IMR-90 (cell line): ENCODE measurements at regions not wholly inside any gene's neighbourhood (a gene's known extent, or its start where the extent isn't known, plus 50 kb on each side); places are given as distances from the start of the nearest gene placed in this dataset.

Experiments
- BHLHE40 ChIP-seq: fragments of 150-350 bp; IDR thresholded peaks from 2 replicates; pipeline ENCODE4 v1.6.1; 2016; ENCODE audit warnings: mild to moderate bottlenecking, low read depth, low read length
- CEBPB ChIP-seq: IDR thresholded peaks from 2 replicates; pipeline ENCODE4 v1.6.1; 2012; ENCODE audit warnings: low read depth, low read length, improper control_type of control experiment
- CTCF ChIP-seq: conservative IDR thresholded peaks from 2 replicates; pipeline ENCODE4 v1.5.1; 2012; ENCODE audit warnings: mild to moderate bottlenecking, low read depth, low read length, improper control_type of control experiment
- ELK1 ChIP-seq: fragments of 150-350 bp; IDR thresholded peaks from 2 replicates; pipeline ENCODE4 v1.6.1; 2016; ENCODE audit warnings: low read depth, mild to moderate bottlenecking, low read length, moderate library complexity, borderline replicate concordance
- MAFK ChIP-seq: IDR thresholded peaks from 2 replicates; pipeline ENCODE4 v1.6.1; 2012; ENCODE audit warnings: low read depth, low read length, improper control_type of control experiment
- MXI1 ChIP-seq: IDR thresholded peaks from 2 replicates; pipeline ENCODE4 v1.6.1; 2012; ENCODE audit warnings: low read depth, mild to moderate bottlenecking, low read length, moderate library complexity, borderline replicate concordance
- POLR2A ChIP-seq: IDR thresholded peaks from 2 replicates; pipeline ENCODE4 v1.6.1; 2012; ENCODE audit warnings: mild to moderate bottlenecking, low read depth, low read length
- RAD21 ChIP-seq: IDR thresholded peaks from 2 replicates; pipeline ENCODE4 v1.6.1; 2012; ENCODE audit warnings: low read length, improper control_type of control experiment
- RCOR1 ChIP-seq: IDR thresholded peaks from 2 replicates; pipeline ENCODE4 v1.6.1; 2012; ENCODE audit warnings: mild to moderate bottlenecking, low read length, improper control_type of control experiment; ENCODE audit not compliant: insufficient replicate concordance
- RFX5 ChIP-seq: IDR thresholded peaks from 2 replicates; pipeline ENCODE4 v1.8.0; 2012; ENCODE audit warnings: low read depth, mild to moderate bottlenecking, low read length, moderate library complexity

GRCh38 chr10:6924166-6924565 is 344.1 kb upstream of the PRKCQ start:
- TF ChIP-seq CTCF (no peak), MXI1 (no peak), POLR2A (no peak), CEBPB (no peak), RFX5 (no peak), BHLHE40 (no peak), MAFK (no peak), ELK1 (no peak), RAD21 (no peak), RCOR1 (no peak)
